ENCODE measurements at regions not wholly inside any gene's neighbourhood (a gene's known extent, or its start where the extent isn't known, plus 50 kb on each side); places are given as distances from the start of the nearest gene placed in this dataset.

- Histone ChIP-seq H3K36me3 (ENCODE audit: control insufficient read depth, low read length) (no peaks in the 10 kb centered on the region), H3K4me1 (ENCODE audit: control insufficient read depth, low read length) (no peaks in the 10 kb centered on the region), H3K9me3 (ENCODE audit: control insufficient read depth, insufficient read depth, low read length) (no peaks in the 10 kb centered on the region), H3K27me3 (ENCODE audit: control insufficient read depth, low read length) (peaks cover 29% of the 10 kb centered on the region), H4K20me1 (ENCODE audit: control insufficient read depth, insufficient read depth, low read depth, low read length) (no peaks in the 10 kb centered on the region), H3K79me2 (ENCODE audit: control insufficient read depth, low read length) (no peaks in the 10 kb centered on the region), H3K4me3 (ENCODE audit: low read length) (no peak overlapping the region), H3K4me2 (ENCODE audit: low read length) (no peak overlapping the region), H3K27ac (ENCODE audit: low read depth, low read length) (no peak overlapping the region), H3F3A (ENCODE audit: control insufficient read depth, insufficient read depth) (no peaks in the 10 kb centered on the region), H3K9me2 (replicated peaks; ENCODE audit: control insufficient read depth, low read length) (no peaks in the 10 kb centered on the region)
- no peak for TF ChIP-seq CTCF (IDR thresholded peaks at IDR 0.05; ENCODE audit: low read depth, low read length, poor library complexity, severe bottlenecking)
- TF ChIP-seq EZH2phosphoT487 (IDR thresholded peaks at IDR 0.05; ENCODE audit: borderline replicate concordance, low read length) = no peak
Measured at GRCh38 chr3:194931347-194931746, 245.7 kb downstream of the FAM43A start.

DNA sequence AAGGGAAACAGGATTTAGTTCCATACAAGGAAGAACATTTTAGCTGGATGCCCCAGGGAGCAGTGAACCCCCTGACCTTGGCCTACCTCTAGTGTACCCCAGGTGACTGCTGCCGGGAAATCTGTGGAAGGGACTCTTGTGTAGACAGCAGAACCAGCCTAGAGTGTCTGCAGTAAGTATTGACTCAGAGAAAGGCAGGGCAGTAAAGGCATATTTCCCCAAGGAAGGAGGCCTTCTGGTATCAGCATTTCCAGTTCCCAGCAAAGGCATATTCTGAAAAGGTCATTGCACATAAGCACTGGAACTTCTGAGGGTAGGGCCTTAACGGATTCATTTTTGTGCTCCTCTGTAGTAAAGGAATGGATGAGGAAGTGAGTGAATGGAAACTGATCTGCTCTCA lies 246.2 kb downstream of the FAM43A start:
- Histone ChIP-seq H3K27ac (ENCODE audit: low read depth, low read length) (no peak overlapping the region), H3K4me1 (ENCODE audit: control insufficient read depth, low read length) (no peaks in the 10 kb centered on the region)
- TF ChIP-seq EZH2phosphoT487 (IDR thresholded peaks at IDR 0.05; ENCODE audit: borderline replicate concordance, low read length) = no peak
- no peak for TF ChIP-seq CTCF (IDR thresholded peaks at IDR 0.05; ENCODE audit: low read depth, low read length, poor library complexity, severe bottlenecking)

GRCh38 chr3:194933465-194933864 lies 247.8 kb downstream of the FAM43A start:
- no peak overlapping the region for H3K27ac ChIP-seq (ENCODE audit: low read depth, low read length)
- no peak overlapping the region for H3K4me3 ChIP-seq (ENCODE audit: low read length)
- peaks cover 22% of the 10 kb centered on the region for H3K27me3 ChIP-seq (ENCODE audit: control insufficient read depth, low read length)
- no peaks in the 10 kb centered on the region for H3K9me3 ChIP-seq (ENCODE audit: control insufficient read depth, insufficient read depth, low read length)
- no peaks in the 10 kb centered on the region for H3K36me3 ChIP-seq (ENCODE audit: control insufficient read depth, low read length)
- H3K4me2 ChIP-seq (ENCODE audit: low read length) = no peak overlapping the region
- H4K20me1 ChIP-seq (ENCODE audit: control insufficient read depth, insufficient read depth, low read depth, low read length) = no peaks in the 10 kb centered on the region
- no peak for TF ChIP-seq EZH2phosphoT487 (IDR thresholded peaks at IDR 0.05; ENCODE audit: borderline replicate concordance, low read length)
- TF ChIP-seq CTCF (IDR thresholded peaks at IDR 0.05; ENCODE audit: low read depth, low read length, poor library complexity, severe bottlenecking) = no peak
- no peaks in the 10 kb centered on the region for H3K79me2 ChIP-seq (ENCODE audit: control insufficient read depth, low read length)
- H3K4me1 ChIP-seq (ENCODE audit: control insufficient read depth, low read length) = no peaks in the 10 kb centered on the region
- H3K9me2 ChIP-seq (replicated peaks; ENCODE audit: control insufficient read depth, low read length) = no peaks in the 10 kb centered on the region
- H3F3A ChIP-seq (ENCODE audit: control insufficient read depth, insufficient read depth) = no peaks in the 10 kb centered on the region

More for the DNA sequence above, 246.2 kb downstream of the FAM43A start:
- Histone ChIP-seq H4K20me1 (ENCODE audit: control insufficient read depth, insufficient read depth, low read depth, low read length) (no peaks in the 10 kb centered on the region), H3K9me3 (ENCODE audit: control insufficient read depth, insufficient read depth, low read length) (no peaks in the 10 kb centered on the region), H3F3A (ENCODE audit: control insufficient read depth, insufficient read depth) (no peaks in the 10 kb centered on the region), H3K4me3 (ENCODE audit: low read length) (no peak overlapping the region), H3K9me2 (replicated peaks; ENCODE audit: control insufficient read depth, low read length) (no peaks in the 10 kb centered on the region), H3K79me2 (ENCODE audit: control insufficient read depth, low read length) (no peaks in the 10 kb centered on the region), H3K27me3 (ENCODE audit: control insufficient read depth, low read length) (peaks cover 28% of the 10 kb centered on the region), H3K4me2 (ENCODE audit: low read length) (no peak overlapping the region), H3K36me3 (ENCODE audit: control insufficient read depth, low read length) (no peaks in the 10 kb centered on the region)

GRCh38 chr3:194935061-194935460 lies 249.4 kb downstream of the FAM43A start:
- Histone ChIP-seq H3K9me2 (replicated peaks; ENCODE audit: control insufficient read depth, low read length) (no peaks in the 10 kb centered on the region), H3F3A (ENCODE audit: control insufficient read depth, insufficient read depth) (no peaks in the 10 kb centered on the region), H3K9me3 (ENCODE audit: control insufficient read depth, insufficient read depth, low read length) (no peaks in the 10 kb centered on the region), H3K4me2 (ENCODE audit: low read length) (no peak overlapping the region), H4K20me1 (ENCODE audit: control insufficient read depth, insufficient read depth, low read depth, low read length) (no peaks in the 10 kb centered on the region), H3K4me1 (ENCODE audit: control insufficient read depth, low read length) (no peaks in the 10 kb centered on the region), H3K79me2 (ENCODE audit: control insufficient read depth, low read length) (no peaks in the 10 kb centered on the region), H3K4me3 (ENCODE audit: low read length) (no peak overlapping the region), H3K36me3 (ENCODE audit: control insufficient read depth, low read length) (no peaks in the 10 kb centered on the region), H3K27me3 (ENCODE audit: control insufficient read depth, low read length) (peaks cover 25% of the 10 kb centered on the region), H3K27ac (ENCODE audit: low read depth, low read length) (no peak overlapping the region)
- TF ChIP-seq EZH2phosphoT487 (IDR thresholded peaks at IDR 0.05; ENCODE audit: borderline replicate concordance, low read length) = no peak
- TF ChIP-seq CTCF (IDR thresholded peaks at IDR 0.05; ENCODE audit: low read depth, low read length, poor library complexity, severe bottlenecking) = no peak

Measured in DOHH2 (cell line).